ENCODE measurements at regions not wholly inside any gene's neighbourhood (a gene's known extent, or its start where the extent isn't known, plus 50 kb on each side); places are given as distances from the start of the nearest gene placed in this dataset.

- DNase-seq: no peak
These were observed 408.8 kb downstream of the PLA2G4A start for GRCh38 chr1:187237542-187237941.

GRCh38 chr1:187241971-187242370, 413.2 kb downstream of the PLA2G4A start:
- no peak for DNase-seq

GRCh38 chr1:187244623-187245022, 415.9 kb downstream of the PLA2G4A start:
- DNase-seq: no peak

- DNase-seq: no peak
These were observed 416.5 kb downstream of the PLA2G4A start for GRCh38 chr1:187245201-187245600.

GRCh38 chr1:187249196-187249595, 420.4 kb downstream of the PLA2G4A start:
- no peak for DNase-seq

GRCh38 chr1:187252923-187253322, 424.2 kb downstream of the PLA2G4A start:
- DNase-seq: no peak

DNA sequence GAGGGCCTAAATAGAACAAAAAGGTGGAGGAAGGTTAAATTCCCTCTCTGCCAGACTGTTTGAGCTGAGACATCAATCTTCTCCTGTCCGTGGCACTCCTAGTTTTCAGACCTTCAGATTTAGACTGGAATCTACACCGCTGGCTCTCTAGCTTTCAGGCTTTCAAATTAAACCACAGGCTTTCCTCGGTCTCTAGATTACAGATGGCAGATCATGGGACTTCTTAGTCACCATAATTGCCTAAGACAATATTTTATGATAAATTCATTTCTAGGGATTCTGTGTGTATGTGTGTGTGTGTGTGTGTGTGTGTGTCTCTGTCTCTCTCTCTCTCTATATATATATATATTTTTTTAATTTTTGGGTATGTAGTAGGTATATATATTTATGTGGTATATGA, 428.7 kb downstream of the PLA2G4A start:
- no peak for DNase-seq

DNA sequence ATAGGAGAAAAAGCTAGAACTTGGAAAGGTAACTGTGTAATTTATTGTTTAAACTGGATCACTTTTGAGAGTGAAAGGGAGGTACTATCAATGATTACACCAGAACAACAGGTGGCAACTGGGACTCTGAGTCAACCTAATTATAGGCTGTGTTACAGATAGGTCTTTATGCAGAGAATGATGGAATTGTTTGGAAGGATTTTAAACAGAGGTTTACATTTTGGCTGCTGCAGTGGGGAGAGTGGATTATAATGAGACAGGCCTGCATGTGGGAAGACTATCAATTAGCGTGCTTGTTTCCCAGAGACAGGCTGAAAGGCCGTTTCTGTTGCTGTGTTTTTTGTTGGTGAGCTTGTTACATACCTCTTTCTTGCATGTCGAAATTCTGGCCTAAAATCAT, 432.9 kb downstream of the PLA2G4A start:
- no peak for DNase-seq

GRCh38 chr1:187262731-187263130, 434.0 kb downstream of the PLA2G4A start:
- DNase-seq: no peak

DNA sequence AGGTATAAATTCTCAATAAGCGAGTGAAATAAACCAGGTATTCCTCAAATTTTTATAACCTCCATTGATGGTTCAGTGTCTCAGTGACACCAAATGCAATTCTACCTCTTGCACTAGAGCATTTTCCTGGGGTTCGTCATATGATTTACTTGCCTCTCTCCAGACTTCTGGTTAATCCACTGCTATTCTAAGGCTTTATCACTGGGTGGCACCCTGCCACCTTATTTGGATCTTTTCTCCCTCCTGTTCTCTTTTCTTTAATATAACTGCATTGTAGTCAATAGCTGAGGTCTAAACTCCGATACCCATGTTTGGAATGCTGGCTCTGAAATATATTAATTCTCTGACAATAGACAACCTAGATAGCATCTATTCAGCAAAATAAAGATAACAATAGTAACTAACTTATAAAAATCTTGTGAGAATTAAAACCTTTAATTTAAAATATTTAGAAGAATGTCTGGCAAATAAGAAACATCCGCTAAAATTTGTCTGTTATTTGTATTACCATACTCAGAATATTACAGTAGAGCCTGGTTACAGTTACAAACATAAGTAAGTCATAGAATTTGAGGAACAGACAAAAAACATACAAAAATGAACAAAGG, 436.4 kb downstream of the PLA2G4A start:
- DNase-seq: no peak

DNA sequence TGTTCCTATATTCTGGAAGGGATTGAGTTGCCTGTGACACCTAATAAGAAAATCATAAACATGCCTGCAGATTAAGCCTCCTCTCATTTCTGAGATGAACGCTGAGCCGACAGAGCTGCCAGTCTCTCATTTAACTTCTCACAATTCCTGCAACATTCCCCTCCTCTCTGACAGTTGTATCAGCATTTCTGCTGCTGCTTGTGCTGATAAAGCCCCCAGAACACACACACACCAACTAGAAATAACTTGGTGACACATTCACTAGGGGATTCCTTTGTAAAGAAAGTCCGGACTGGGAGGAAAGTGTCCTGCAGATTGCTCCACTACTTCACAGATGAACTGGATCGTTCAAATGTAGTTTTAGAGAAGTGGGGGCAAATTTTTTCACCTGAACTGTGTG, 437.3 kb downstream of the PLA2G4A start:
- no peak for DNase-seq

DNA sequence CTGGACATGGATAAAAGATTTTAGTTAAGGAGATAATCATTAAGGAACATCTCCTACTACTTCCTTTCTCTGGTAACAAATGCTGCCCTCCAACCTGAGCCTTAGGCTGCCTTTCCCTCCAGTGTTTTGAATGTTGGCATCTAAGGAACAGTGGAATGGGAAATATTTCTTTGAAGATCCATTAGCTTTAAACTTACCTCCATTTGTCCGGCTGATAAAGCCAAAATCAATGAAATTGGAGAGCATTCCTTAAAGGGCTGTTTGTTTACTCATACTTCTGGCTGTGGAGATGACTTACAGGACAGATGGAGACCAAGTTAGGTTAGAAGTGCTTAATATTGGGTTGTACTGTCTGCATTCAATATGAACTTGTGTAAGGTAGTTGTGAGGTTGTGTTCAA, 439.1 kb downstream of the PLA2G4A start:
- DNase-seq: no peak

- DNase-seq: no peak
These were observed 441.5 kb downstream of the PLA2G4A start for GRCh38 chr1:187270256-187270655.

- DNase-seq: no peak
These were observed 446.6 kb downstream of the PLA2G4A start for GRCh38 chr1:187275346-187275745.

DNA sequence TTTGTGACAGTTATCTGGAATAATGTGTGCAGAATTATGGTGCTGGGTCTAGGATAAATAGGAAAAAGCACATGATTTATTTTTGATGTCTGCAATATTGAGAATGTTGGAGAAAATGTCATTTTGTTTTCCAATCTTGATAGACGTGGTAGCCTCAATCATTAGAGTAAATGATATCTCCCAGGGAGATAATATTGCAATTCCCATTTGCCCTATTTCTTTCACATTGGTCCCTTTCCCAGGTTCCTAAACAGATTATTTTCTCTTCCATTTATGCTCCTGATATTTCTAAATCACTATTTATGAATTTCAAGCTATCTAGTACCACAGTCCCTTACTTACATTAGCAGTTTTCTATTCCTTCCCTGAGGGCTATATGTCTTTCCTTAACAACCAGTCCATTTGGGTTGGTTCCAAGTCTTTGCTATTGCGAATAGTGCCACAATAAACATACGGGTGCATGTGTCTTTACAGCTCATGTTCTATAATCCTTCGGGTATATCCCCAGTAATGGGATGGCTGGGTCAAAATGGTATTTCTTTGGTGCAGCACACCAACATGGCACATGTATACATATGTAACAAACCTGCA, 447.3 kb downstream of the PLA2G4A start:
- no peak for DNase-seq

- DNase-seq: no peak
These were observed 447.9 kb downstream of the PLA2G4A start for GRCh38 chr1:187276677-187277076.

DNA sequence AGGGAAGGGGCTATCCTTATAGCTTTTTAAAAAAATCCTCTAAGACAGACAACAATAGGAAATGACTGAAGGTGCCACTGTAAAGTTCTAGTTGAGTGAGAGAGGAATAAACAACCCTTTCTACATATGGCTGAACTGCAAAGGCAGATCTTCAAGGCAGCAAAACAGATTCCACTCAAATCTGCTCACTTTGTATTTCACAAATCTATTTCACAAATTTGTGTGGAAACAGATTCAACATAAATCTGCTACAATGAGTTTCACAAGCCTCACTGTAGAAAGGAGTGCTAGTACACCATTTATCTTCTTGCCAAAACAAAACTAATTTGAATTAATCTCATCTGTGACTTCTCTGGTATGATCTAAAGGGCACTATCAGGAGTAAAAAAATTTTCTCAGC, 451.3 kb downstream of the PLA2G4A start:
- no peak for DNase-seq

DNA sequence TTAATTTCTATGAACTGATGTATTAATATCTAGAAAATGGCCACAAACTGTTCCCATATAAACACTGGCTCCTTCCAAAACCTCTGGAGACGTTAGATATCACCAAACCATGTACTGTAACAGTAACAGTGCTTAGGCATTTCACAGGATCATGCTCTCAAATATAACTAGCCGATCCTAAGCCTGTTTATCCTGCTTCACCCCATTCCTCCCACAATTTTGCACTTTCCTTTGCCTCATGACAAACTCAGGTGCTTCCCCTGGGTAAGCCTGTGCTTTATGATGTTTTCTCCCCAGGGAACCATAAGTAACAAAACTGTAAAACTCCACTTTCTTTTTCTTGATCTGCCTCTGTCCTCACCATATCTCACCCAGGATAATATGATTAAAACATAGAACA, 452.3 kb downstream of the PLA2G4A start:
- DNase-seq: no peak

GRCh38 chr1:187283984-187284383, 455.2 kb downstream of the PLA2G4A start:
- DNase-seq: no peak

GRCh38 chr1:187294421-187295201, 465.9 kb downstream of the PLA2G4A start:
- DNase-seq: no peak

DNA sequence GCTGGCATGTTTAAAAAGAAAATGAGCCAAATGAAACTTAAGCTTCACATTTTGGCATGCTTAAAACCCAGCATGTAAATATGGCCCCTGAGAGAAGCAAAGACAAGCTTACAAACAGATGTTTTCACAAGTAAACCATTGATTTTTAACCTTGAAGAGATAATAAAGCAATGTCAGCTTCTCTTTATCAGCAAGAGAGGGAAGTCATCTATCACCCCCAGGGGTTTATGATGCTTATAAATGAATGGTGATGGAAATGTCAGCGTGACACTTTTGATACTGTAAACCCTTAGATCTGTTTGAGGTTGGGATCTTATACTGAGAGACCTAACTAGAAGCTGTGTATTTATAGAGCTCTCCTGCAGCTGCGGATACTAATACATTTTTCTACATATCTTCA, 471.3 kb downstream of the PLA2G4A start:
- no peak for DNase-seq

DNA sequence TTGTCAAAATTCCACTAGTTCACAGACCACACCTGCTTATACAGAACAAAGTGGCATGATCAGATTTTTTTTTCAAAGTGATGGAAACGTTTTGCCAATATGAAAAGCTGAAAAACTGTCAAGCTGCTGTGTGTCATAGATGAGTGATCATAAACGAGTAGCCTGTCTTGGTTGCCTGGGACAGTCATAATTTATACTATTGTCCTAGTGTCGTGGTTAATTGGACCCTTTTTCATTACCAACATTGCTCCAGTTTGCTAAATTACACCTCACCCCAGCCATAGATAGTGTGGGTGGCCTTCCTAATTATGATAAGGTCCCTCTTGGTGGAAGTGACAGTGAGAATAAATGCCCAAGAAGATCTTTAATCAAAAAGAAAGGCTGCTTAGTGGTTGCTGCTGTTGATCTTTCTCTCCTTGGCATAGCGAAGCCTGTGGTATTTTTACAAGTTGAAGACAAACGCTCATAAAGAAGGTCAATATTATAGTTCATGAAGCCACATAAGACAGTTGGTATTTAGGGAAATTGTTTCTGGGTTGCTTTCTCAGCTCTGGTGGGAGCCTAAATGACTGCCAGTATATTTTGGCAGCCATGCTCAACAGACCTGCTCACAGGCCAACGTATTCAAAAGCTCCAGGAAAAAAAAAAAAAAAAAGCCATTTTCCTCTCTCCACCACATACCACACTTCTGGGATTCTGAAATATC, 478.1 kb downstream of the PLA2G4A start:
- no peak for DNase-seq

- DNase-seq: no peak
These were observed 481.4 kb downstream of the PLA2G4A start for GRCh38 chr1:187310038-187310631.
